BJ (cell line): ENCODE measurements at regions not wholly inside any gene's neighbourhood (a gene's known extent, or its start where the extent isn't known, plus 50 kb on each side); places are given as distances from the start of the nearest gene placed in this dataset.
"Not testable (repeated sequence)": the region's sequence is repeated elsewhere in the genome, so short reads cannot be mapped to it uniquely, and the experiment has no call there.

Experiments used
- CTCF ChIA-PET: fragments of 350-600 bp; formaldehyde crosslinking; extraction: SDS; loops from one replicate; lab custom pipeline; 2021; ENCODE audit warnings: antibody characterized with exemption, inconsistent platforms; lab: Yijun Ruan, JAX
- POLR2A ChIA-PET: fragments of 300-600 bp; sonication (Branson Sonifier 250); formaldehyde crosslinking; extraction: SDS; loops from one replicate; lab custom pipeline; 2021; ENCODE audit warnings: antibody characterized with exemption; lab: Charles Lee
- DNase-seq: peaks from one replicate; pipeline ENCODE4 v3.0.0-alpha.2; 2011; ENCODE audit warnings: low read depth
- H3K27me3 ChIP-seq: 2 replicates; pipeline ENCODE4 v1.6.0; 2011; ENCODE audit warnings: low read length; ENCODE audit not compliant: control insufficient read depth, insufficient read depth
- H3K36me3 ChIP-seq: 2 replicates; pipeline ENCODE4 v1.5.1; 2011; ENCODE audit warnings: low read length; ENCODE audit not compliant: control insufficient read depth, insufficient read depth
- H3K4me3 ChIP-seq: 2 replicates; pipeline ENCODE4 v1.5.1; 2011; ENCODE audit warnings: low read depth, mild to moderate bottlenecking, control low read depth, low read length

- POLR2A ChIA-PET, H3K4me3 ChIP-seq, H3K36me3 ChIP-seq, H3K27me3 ChIP-seq, DNase-seq, CTCF ChIA-PET: not testable (repeated sequence)
Measured at GRCh38 chr11:67940440-67940839, 63.5 kb downstream of the UNC93B1 start.

GRCh38 chr11:67938964-67939363 is 64.9 kb downstream of the UNC93B1 start:
- DNase-seq, POLR2A ChIA-PET, CTCF ChIA-PET: not testable (repeated sequence)

GRCh38 chr11:67938371-67938770 is 65.5 kb downstream of the UNC93B1 start:
- POLR2A ChIA-PET, H3K27me3 ChIP-seq, H3K4me3 ChIP-seq, CTCF ChIA-PET, H3K36me3 ChIP-seq, DNase-seq: not testable (repeated sequence)

More at GRCh38 chr11:67938964-67939363, 64.9 kb downstream of the UNC93B1 start:
- H3K27me3 ChIP-seq, H3K36me3 ChIP-seq, H3K4me3 ChIP-seq: not testable (repeated sequence)

DNA sequence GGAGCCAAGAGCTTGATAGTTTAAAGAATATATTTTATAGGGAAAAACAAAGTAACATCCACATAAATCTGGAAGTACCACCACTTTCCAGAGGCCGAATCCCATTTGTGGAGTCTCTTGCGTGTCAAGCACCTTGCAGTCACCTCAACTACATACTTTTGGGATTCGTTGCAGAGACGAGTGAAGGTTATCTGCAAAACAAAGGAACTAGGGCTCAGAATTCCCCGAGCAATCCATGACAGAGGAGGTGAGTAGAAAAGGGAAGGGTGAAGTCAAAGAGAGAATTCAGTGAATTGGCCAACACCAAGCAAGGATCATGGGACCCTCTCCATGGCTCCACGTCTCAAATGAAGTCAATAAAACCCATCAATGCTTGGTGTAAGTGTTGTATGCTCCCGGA is 80.3 kb downstream of the UNC93B1 start:
- H3K27me3 ChIP-seq, CTCF ChIA-PET, H3K4me3 ChIP-seq, DNase-seq, POLR2A ChIA-PET, H3K36me3 ChIP-seq: not testable (repeated sequence)

GRCh38 chr11:67920546-67920945 is 83.4 kb downstream of the UNC93B1 start:
- POLR2A ChIA-PET, result not testable (repeated sequence)

DNA sequence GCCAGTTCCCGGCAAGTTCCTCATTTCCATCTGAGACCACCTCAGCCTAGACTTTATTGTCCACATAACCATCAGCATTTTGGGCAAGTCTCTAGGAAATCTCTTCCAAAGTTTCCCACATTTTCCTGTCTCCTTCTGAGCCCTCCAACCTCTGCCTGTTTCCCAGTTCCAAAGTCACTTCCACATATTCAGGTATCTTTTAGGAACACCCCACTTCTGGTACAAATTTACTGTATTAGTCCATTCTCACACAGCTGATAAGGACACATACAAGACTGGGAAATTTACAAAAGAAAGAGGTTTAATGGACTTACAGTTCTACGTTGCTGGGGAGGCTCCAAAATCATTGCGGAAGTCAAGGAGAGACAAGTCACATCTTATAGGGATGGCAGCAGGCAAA is 91.7 kb downstream of the UNC93B1 start:
- H3K4me3 ChIP-seq, CTCF ChIA-PET, H3K27me3 ChIP-seq, POLR2A ChIA-PET, H3K36me3 ChIP-seq, DNase-seq: not testable (repeated sequence)

More at GRCh38 chr11:67920546-67920945, 83.4 kb downstream of the UNC93B1 start:
- DNase-seq, H3K27me3 ChIP-seq, H3K4me3 ChIP-seq, H3K36me3 ChIP-seq, CTCF ChIA-PET: not testable (repeated sequence)

DNA sequence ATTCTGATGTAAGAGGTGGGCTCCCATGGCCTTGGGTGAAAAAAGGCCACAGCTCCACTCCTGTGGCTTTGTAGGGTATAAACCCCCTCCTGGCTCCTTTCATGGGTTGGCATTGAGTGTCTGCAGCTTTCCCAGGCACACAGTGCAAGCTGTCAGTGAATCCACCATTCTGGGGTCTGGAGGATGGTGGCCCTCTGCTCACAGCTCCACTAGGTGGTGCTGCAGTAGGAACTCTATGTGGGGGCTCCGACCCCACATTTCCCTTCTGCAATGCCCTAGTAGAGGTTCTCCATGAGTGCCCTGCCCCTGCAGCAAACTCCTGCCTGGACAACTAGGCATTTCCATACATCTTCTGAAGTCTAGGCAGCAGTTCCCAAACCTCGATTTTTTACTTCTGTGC is 92.7 kb downstream of the UNC93B1 start:
- H3K27me3 ChIP-seq, POLR2A ChIA-PET, DNase-seq, CTCF ChIA-PET, H3K36me3 ChIP-seq, H3K4me3 ChIP-seq: not testable (repeated sequence)

- POLR2A ChIA-PET, H3K27me3 ChIP-seq, DNase-seq, H3K4me3 ChIP-seq, H3K36me3 ChIP-seq, CTCF ChIA-PET: not testable (repeated sequence)
Measured at GRCh38 chr11:67910803-67911202, 93.1 kb downstream of the UNC93B1 start.

GRCh38 chr11:67906969-67907368 is 96.9 kb downstream of the UNC93B1 start:
- H3K27me3 ChIP-seq, DNase-seq, H3K36me3 ChIP-seq, POLR2A ChIA-PET, H3K4me3 ChIP-seq, CTCF ChIA-PET: not testable (repeated sequence)

DNA sequence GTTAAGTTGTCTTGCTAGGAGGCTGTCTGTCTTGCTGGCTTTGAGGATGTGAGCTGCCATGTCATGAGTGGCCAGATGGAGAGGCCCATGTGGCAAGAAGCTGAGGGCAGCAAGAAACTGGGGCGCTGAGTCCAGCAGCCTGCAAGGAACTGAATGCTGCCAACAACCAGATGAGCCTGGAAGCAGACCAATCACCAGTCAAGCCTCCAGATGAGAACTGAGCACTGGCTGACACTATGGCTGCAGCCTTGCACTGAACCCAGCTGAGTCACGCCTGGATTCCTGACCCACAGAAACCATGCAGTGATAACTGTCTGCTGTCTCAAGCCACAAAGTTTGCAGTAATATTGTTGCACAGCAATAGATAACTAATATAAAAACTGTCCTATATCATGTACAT is 104.4 kb downstream of the UNC93B1 start:
- H3K27me3 ChIP-seq, DNase-seq, H3K4me3 ChIP-seq, H3K36me3 ChIP-seq, CTCF ChIA-PET, POLR2A ChIA-PET: not testable (repeated sequence)

DNA sequence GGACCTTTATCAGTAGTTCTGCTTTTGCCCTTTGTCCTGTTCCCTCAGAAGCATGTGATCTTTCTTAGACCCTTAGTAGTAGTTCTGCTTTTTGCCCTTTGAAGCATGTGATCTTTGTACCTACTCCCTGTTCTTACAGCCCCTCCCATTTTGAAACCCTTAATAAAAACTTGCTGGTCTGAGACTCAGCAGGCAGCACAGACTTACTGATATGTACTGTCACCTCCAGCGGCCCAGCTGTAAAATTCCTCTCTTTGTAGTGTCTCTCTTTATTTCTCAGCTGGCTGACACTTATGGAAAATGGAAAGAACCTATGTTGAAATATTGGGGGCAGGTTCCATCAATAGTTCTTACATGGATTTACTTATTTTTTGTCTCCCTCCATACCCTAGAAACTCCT is 110.4 kb downstream of the UNC93B1 start:
- POLR2A ChIA-PET, H3K4me3 ChIP-seq, H3K27me3 ChIP-seq, CTCF ChIA-PET, H3K36me3 ChIP-seq, DNase-seq: not testable (repeated sequence)

- H3K36me3 ChIP-seq, POLR2A ChIA-PET, CTCF ChIA-PET, DNase-seq, H3K4me3 ChIP-seq, H3K27me3 ChIP-seq: not testable (repeated sequence)
Measured at GRCh38 chr11:67889646-67890045, 114.3 kb downstream of the UNC93B1 start.

- CTCF ChIA-PET, H3K27me3 ChIP-seq, DNase-seq, H3K4me3 ChIP-seq, H3K36me3 ChIP-seq, POLR2A ChIA-PET: not testable (repeated sequence)
Measured at GRCh38 chr11:67888056-67888455, 115.8 kb downstream of the UNC93B1 start.

DNA sequence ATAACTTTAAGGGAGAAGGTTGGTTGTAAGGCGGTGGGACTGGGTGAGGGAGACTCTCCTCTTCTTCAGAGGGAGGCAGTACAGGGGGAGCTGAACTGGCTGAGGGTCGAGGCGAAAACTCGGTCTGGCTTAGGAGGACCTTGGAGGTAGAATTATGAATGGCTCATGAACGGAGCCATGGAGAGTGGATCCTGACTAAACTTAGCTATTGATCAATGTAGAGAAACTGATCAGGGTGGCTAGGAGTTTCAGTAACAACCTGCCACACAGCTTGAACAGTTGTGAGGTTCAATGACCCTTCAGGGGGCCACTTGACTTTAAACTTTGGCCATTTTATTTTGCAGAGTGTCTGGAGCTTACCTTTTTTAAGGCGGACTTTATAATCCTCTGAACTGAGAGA is 117.2 kb downstream of the UNC93B1 start:
- POLR2A ChIA-PET, H3K36me3 ChIP-seq, CTCF ChIA-PET, DNase-seq, H3K4me3 ChIP-seq, H3K27me3 ChIP-seq: not testable (repeated sequence)
